GM23248 (cell line): ENCODE measurements at regions not wholly inside any gene's neighbourhood (a gene's known extent, or its start where the extent isn't known, plus 50 kb on each side); places are given as distances from the start of the nearest gene placed in this dataset.

Source experiments
- EZH2 ChIP-seq: fragments of 200-600 bp; sonication (generic); IDR thresholded peaks from 2 replicates; pipeline ENCODE4 v1.6.1; 2018; ENCODE audit warnings: antibody characterized with exemption, mild to moderate bottlenecking; ENCODE audit not compliant: insufficient read depth, poor library complexity, severe bottlenecking
- EZH2phosphoT487 ChIP-seq: fragments of 200-600 bp; sonication (generic); IDR thresholded peaks from 2 replicates; pipeline ENCODE4 v1.6.1; 2018; ENCODE audit warnings: antibody characterized with exemption, moderate library complexity, mild to moderate bottlenecking, low read depth; ENCODE audit not compliant: insufficient read depth

DNA sequence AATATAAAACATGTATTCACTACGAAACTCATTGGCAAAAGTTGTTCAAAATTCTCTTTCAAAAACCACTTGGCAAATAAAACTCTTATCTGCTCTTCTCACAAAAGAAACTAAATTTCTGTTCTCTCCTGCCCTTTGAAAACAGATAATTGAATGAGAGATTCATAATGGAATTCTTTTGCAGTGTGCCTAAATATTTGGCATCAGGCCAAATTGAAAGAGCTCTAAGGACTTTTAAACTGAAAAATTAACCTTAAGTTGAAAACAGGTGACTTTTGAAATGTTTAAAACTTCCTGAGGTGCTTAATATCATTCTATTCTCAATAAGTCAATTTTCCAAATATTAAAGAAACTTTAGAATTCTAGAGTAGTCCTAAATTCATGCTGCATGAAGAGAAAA, 136.4 kb downstream of the FSCB start:
- TF ChIP-seq EZH2phosphoT487 (no peak), EZH2 (no peak)
